RKO (cell line): ENCODE measurements at regions not wholly inside any gene's neighbourhood (a gene's known extent, or its start where the extent isn't known, plus 50 kb on each side); places are given as distances from the start of the nearest gene placed in this dataset.
A peak's percentile ranks its signal among the peaks of the same experiment; 100 is the strongest.

ENCODE experiments used
- DNase-seq: peaks from one replicate; pipeline ENCODE4 v3.0.0-alpha.2; 2016; ENCODE audit warnings: low spot score

DNA sequence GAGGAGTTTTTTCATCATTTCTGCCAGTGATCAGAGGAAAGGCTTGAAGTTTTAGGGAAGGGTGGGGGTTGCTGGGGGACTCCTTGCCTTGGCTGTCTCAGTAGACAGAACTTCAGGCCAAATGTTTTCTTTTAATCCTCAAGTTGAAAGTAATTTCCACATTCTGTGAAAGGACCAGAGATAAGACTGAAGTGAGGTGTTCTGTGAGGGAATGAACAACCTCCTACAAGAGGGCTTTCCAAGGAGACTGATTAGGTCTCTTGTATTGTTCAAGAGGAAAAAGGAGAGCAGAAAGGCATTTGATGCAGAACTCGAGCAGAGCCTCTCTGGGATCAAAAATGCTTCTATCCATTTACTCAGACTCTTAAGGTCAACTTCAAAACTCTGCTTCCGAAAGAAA, 282.1 kb upstream of the ATP10B start:
- DNase-seq = no peak

GRCh38 chr5:161115941-161116340, 263.9 kb upstream of the ATP10B start:
- no peak for DNase-seq

DNA sequence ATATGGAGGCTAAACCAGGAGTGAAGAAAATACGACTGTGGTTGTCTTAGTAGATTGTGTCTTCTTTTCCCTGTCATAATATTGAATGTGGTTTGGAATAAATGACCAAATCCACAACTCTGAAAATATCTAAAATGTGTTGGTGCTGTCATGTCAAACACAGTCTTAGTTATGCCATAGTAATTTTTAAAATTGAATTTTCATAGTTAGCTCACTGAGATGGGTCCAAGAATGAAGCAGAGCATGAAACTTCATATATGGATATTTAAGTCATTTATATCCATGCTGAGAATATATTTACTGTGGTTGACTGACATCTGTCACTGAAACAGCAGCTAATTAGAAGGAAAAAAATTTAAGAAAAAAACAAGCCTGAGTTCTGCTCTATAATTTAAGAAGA, 260.4 kb upstream of the ATP10B start:
- DNase-seq = no peak

- no peak for DNase-seq
Measured at GRCh38 chr5:161105525-161105924, 253.5 kb upstream of the ATP10B start.

DNA sequence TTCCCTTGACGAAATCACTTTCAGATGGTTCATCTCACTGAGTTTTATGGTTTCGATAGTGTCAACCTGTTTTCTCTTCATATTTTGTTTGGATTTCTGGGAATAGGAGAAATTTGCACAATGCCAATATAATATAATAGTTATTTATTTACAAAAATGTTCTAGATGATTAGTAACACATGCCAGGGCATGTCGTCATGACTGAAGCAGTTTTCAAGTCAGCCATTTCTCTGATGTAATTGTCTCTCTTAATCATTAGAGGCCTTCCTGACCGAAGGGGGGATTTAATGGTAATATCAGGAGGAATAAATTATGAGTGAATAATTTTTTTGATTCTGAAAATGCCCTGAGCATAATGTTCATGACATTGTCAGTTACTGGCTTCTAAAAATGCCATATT, 246.5 kb upstream of the ATP10B start:
- DNase-seq = no peak

DNA sequence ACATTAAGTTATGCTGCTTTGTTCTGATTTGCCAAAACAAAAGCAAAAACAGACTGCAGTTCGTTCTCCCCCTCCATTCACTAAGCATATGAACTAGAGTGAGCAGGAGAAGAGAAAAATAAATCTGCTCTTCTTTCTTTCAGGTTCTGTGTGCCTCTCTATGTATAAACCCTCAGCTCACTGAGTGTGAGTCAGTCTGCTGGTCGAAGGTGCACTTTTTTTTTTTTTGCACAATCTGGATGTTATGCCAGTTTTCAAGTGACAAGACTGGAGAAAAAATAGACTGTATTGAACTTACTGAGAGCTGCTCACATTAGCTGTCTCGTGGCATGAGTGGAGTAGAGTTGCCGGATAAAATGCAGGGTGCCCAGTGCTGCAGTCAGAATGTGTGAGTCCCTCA, 244.6 kb upstream of the ATP10B start:
- DNase-seq = no peak

GRCh38 chr5:161095953-161096352, 243.9 kb upstream of the ATP10B start:
- DNase-seq = no peak

DNA sequence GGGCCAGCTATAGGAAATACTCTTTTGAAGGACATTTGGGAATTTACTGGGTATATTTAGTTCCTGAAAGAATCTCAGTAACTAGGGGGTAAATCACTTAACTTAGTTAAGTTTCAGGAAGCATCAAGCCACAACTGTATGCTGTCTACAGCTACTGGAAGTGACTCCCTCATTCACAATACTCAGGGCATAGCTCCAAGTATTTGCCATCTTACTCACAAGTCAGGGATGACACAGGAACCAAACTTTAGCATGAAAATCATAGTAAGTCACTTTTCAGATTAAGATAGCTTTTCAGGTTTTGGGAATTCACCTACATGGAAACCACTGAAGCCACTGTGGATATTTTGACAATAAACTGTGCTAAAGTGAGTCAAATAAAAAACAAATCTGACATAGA, 242.4 kb upstream of the ATP10B start:
- DNase-seq = peak; percentile 7

- DNase-seq = no peak
Measured at GRCh38 chr5:161093100-161093499, 241.1 kb upstream of the ATP10B start.

GRCh38 chr5:161089569-161089968, 237.6 kb upstream of the ATP10B start:
- no peak for DNase-seq

- peak; percentile 24 for DNase-seq
Measured at GRCh38 chr5:161086461-161086860, 234.4 kb upstream of the ATP10B start.

DNA sequence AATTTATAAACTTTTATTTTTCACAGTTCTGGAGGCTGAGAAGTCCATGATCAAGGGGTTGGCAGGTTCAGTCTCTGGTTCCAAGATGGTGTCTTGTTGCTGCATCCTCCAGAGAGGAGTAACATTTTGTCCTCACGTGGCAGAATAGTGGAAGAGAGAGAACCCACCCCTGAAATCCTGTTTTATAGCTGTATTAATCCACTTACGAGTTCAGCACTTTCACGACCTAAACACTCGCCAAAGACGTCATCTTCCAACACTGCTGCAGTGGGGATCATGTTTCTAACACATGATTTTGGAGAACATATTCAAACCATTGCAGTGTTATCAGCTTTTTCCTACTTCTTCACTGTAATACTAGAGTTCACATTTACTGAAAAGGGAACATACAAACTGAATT, 233.0 kb upstream of the ATP10B start:
- DNase-seq = no peak

GRCh38 chr5:161084115-161084514, 232.1 kb upstream of the ATP10B start:
- DNase-seq = no peak

DNA sequence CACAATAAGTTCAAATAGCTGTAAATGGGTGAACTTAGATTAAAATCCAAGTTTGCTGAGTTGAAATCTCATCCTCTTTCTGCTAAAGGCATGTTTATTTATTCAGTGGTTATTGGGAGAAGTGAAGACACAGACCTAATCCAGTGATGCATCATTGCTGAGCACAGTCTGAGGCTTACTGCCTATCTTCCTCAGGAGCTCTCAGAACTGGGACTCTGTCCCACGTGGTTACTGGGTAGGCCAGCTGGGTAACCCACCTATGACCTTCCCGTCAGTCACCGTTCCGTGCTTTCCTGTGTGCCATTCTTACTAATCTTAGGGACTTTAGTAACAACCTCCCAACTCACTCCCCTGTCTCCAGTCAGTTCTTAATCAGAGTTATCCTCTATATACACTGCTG, 226.8 kb upstream of the ATP10B start:
- no peak for DNase-seq

DNA sequence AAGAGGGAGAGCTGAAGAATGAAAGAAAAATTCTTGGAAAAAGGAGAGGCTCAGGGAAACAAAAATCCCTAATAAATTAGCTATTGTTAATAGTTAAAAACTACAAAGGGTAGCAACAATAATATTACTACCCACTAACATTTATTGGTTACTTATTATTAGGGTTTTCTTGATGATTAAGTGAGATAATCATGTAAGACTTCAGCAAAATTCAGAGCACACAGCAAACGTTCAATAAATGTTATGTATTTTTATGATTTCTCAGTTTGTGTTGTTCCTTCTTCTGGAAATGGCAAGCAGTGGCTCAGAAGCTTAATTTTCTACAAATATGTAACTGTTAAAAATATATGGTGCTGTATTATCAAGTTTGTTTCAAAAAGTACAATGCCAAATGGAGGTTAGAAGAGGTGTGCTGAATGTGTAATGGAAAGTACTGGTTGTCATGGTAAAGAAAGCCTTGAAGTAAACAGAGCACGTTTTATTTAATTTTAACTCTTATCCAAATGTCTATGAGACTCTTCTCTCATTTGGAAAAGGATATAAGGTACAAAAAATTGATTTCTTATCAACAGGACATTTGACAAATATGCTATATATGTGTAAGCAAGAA, 226.0 kb upstream of the ATP10B start:
- DNase-seq = no peak

- no peak for DNase-seq
Measured at GRCh38 chr5:161077496-161077895, 225.5 kb upstream of the ATP10B start.

DNA sequence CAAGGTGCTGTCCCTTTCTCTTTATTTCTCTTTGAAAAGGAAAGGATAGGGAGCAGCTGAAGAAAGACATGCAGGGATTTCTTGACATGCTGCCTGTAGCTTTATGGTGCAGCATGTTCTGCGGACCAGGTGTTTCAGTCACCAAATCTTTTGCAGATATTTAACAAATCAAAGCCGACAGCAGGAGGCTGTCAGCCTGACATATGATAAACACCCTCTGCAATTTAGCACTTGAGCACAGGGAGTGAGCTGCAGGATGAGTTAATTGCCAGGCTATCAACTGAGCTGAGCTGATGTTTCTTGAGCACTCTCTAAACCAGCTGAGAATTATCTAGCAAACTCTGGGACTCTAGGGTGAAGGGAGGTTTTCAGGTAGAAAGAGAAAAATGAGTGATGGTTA, 212.8 kb upstream of the ATP10B start:
- DNase-seq = no peak

- DNase-seq = no peak
Measured at GRCh38 chr5:161064297-161064696, 212.3 kb upstream of the ATP10B start.

- DNase-seq = no peak
Measured at GRCh38 chr5:161058781-161059180, 206.8 kb upstream of the ATP10B start.

DNA sequence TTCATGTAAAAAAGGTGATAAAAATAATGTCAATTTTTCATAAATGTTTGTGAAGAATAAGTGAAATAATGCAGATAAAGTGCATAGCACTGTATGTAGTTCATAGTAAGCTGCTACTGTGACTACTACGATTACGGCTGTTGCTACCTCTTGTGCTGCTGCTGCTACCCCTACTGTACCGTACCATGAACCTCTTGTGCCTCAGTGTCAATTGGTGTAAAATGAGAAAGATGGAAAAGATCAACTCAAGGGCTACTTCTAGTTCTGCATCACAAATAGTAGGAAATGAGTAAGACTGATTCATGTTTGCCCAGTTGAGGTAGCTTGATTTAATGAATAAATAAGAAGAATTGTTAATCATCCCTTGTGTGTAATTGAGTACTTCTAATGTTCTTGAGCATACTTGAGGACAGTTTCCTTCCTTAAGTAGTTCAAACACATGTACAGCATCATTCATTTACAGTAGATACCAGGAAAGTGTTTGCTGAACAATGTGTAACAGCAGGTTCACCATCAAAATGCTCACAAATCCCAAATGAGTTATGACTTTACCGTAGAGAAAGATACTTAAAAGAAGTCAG, 200.0 kb upstream of the ATP10B start:
- DNase-seq = peak; percentile 37

DNA sequence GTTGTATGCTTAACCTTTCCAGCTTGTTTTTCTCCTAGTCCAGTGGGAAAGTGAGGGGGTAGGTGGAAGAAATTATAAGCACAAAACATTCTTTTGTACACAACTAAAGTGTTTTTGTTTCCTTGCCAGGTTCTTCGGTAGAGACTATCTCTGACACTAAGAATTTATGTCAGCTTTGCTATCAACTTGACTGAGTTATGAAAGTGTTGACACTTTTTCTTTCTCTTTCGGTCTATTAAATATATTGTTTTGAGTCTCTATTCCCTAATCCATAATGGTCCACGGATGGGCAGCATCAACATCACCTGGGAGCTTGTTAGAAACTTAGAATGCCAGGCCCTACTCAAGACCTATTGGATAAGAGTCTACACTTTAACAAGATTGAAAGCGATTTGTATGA, 195.0 kb upstream of the ATP10B start:
- no peak for DNase-seq

DNA sequence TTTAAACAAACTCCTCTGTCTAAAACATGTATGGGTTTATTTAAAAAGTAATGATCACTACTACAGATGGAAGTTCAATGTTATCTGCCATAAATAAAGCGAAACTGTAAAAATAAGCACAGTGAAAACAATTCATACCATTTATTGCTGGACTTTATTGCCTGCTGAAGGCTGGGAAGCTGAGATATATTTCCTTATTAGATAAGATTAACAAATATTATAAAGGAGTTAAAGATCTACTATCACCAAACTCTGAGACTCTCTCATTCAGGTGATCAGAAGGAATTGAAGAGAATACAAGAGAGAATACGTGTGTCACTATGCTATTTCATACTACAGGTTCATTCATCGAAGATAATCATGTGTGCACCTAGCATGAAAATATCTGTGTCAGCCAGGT, 190.9 kb upstream of the ATP10B start:
- DNase-seq = no peak

- no peak for DNase-seq
Measured at GRCh38 chr5:161042443-161042842, 190.4 kb upstream of the ATP10B start.

DNA sequence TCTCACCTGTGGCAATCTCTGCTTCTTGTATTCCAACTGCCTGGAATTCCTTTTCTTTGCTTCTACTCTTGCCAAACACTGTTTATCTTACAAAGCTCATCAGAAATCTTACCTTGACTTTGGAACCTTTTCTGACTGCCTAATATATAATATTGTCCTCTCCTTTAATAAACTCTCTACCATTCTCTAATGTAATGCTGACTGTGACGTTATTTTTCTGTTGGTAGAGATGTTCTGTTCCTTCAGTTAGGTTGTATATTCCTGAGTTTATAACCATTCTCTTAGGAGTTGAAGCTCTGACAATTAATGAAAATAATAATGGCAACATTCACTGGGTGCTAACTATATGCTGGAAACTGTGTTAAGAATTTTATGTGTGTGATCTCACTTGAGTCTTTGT, 188.8 kb upstream of the ATP10B start:
- DNase-seq = no peak
